ENCODE measurements at regions not wholly inside any gene's neighbourhood (a gene's known extent, or its start where the extent isn't known, plus 50 kb on each side); places are given as distances from the start of the nearest gene placed in this dataset.

DNA sequence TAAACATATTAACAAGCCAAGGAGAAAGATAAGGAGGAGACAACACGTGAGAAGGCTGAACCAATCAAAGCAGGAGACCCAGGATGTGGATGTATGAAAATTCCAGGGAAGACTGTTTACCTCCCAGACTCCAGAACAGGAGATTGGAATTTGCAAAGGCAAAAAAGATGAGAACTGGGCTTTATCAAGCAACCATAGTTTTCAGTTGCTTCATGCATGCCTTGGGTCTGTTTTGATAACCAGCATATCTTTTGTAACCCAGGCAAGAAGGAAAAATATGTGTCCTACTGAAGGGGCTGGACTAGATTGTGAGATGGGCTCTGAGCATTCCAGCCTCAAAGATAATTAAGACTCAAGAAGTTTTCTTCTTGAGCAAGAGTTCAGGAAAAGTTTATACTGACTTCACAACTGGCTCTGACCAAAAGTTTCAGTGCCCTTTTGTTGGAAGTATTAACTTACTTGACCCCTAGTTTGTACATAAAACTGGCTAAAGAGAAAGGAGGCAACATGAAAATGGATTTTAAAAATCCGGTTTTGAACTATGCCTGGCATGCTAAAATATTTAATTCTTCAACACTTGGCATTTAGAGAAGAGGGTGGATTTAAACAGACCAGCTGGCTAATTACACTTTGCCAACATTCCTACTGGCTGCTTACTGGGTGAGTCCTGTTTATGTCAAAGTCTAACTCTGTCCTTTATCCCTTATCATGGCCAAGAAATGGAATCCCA lies 79.3 kb upstream of the CD28 start (continued):
- no peak for TF ChIP-seq ATF3 (IDR thresholded peaks at IDR 0.05; ENCODE audit: insufficient read depth, low read depth, low read length)
- TF ChIP-seq SIRT6 (IDR thresholded peaks at IDR 0.05; ENCODE audit: low read length), result no peak
- TF ChIP-seq KDM5A (IDR thresholded peaks at IDR 0.05; ENCODE audit: low read length), result no peak
- no peak for TF ChIP-seq MAX (IDR thresholded peaks at IDR 0.05)
- no peak for TF ChIP-seq NRF1 (IDR thresholded peaks at IDR 0.05; ENCODE audit: low read depth, low read length)
- TF ChIP-seq JUND (IDR thresholded peaks at IDR 0.05; ENCODE audit: low read length), result no peak
- no peak for TF ChIP-seq SP2 (IDR thresholded peaks at IDR 0.05; ENCODE audit: low read length)
- TF ChIP-seq RAD21 (IDR thresholded peaks at IDR 0.05 in 1 of 2, conservative IDR thresholded peaks at IDR 0.05 in 1 of 2; ENCODE audit: low read depth in 2 of 2, low read length in 2 of 2), result no peak
